ENCODE measurements at regions not wholly inside any gene's neighbourhood (a gene's known extent, or its start where the extent isn't known, plus 50 kb on each side); places are given as distances from the start of the nearest gene placed in this dataset.

GRCh38 chr5:63050916-63051315, 472.3 kb downstream of the LRRC70 start:
- H2BK15ac ChIP-seq (ENCODE audit: low read depth, low read length), result no peak overlapping the region
- no peak overlapping the region for H3K14ac ChIP-seq (replicated peaks; ENCODE audit: low read depth, low read length)
- H3K4me2 ChIP-seq (ENCODE audit: low read depth, low read length), result no peak overlapping the region
- H3K9ac ChIP-seq (ENCODE audit: low read depth, low read length), result no peak overlapping the region
- H3K4me1 ChIP-seq (ENCODE audit: control insufficient read depth, insufficient read depth, low read length), result no peaks in the 10 kb centered on the region
- ATAC-seq (ENCODE audit: low read depth), result no peak
- no peak overlapping the region for H2AK9ac ChIP-seq (replicated peaks; ENCODE audit: low read depth, low read length, poor library complexity)
- no peak overlapping the region for H3K4me3 ChIP-seq (ENCODE audit: insufficient read depth, low read depth, low read length)
- H3K27ac ChIP-seq (ENCODE audit: insufficient read depth, low read length), result no peak overlapping the region
- H3K18ac ChIP-seq (ENCODE audit: low read depth, low read length), result no peak overlapping the region
- no peaks in the 10 kb centered on the region for H3K27me3 ChIP-seq (ENCODE audit: control insufficient read depth, insufficient read depth, low read length)
- H4K20me1 ChIP-seq (ENCODE audit: insufficient read depth, low read length), result no peaks in the 10 kb centered on the region
- TF ChIP-seq CEBPB (IDR thresholded peaks at IDR 0.05; ENCODE audit: low read depth, low read length) (no peak), MAFK (IDR thresholded peaks at IDR 0.05; ENCODE audit: low read depth, low read length) (no peak), BHLHE40 (IDR thresholded peaks at IDR 0.05; ENCODE audit: low read depth, low read length) (no peak), RAD21 (IDR thresholded peaks at IDR 0.05; ENCODE audit: low read length) (no peak), MAZ (IDR thresholded peaks at IDR 0.05; ENCODE audit: borderline replicate concordance, low read depth, low read length) (no peak), RCOR1 (IDR thresholded peaks at IDR 0.05; ENCODE audit: insufficient replicate concordance, low read length) (no peak), ELK1 (IDR thresholded peaks at IDR 0.05; ENCODE audit: borderline replicate concordance, low read depth, low read length) (no peak), CHD1 (IDR thresholded peaks at IDR 0.05; ENCODE audit: low read depth, low read length) (no peak), FOS (IDR thresholded peaks at IDR 0.05; ENCODE audit: low read depth, low read length) (no peak), MXI1 (IDR thresholded peaks at IDR 0.05; ENCODE audit: borderline replicate concordance, low read depth, low read length) (no peak), NFE2L2 (IDR thresholded peaks at IDR 0.05; ENCODE audit: low read depth, low read length) (no peak), CTCF (conservative IDR thresholded peaks at IDR 0.05; ENCODE audit: low read depth, low read length) (no peak), RFX5 (IDR thresholded peaks at IDR 0.05; ENCODE audit: low read depth, low read length) (no peak), SMC3 (IDR thresholded peaks at IDR 0.05; ENCODE audit: low read depth, low read length) (no peak), POLR2A (IDR thresholded peaks at IDR 0.05; ENCODE audit: low read depth, low read length) (no peak)
- no peak overlapping the region for H4K5ac ChIP-seq (ENCODE audit: low read depth, low read length)
- H3K56ac ChIP-seq (ENCODE audit: extremely low read depth, insufficient read depth, low read length), result no peak overlapping the region
- no peak overlapping the region for H2BK120ac ChIP-seq (ENCODE audit: low read depth, low read length)
- no peaks in the 10 kb centered on the region for H3K9me1 ChIP-seq (ENCODE audit: insufficient read depth, low read length)
- dilution Hi-C loops (cut with HindIII; ENCODE audit: low sequenced_read_pairs, unreplicated experiment), result no loop called here
- peaks cover 6% of the 10 kb centered on the region for H3K9me3 ChIP-seq (ENCODE audit: control insufficient read depth, insufficient read depth, low read length)
- DNase-seq, result no peak
- H2AFZ ChIP-seq (replicated peaks; ENCODE audit: low read length, poor library complexity), result no peak overlapping the region
- ChIA-PET POLR2A (ENCODE audit: unreplicated experiment) (no interaction called here), CTCF (no interaction called here)
- no peak overlapping the region for H4K91ac ChIP-seq (ENCODE audit: insufficient read depth, low read depth, low read length)
- WGBS, 2 experiments (ENCODE audit: extremely low coverage in 2 of 2, insufficient read length in 1 of 2), result no CpG with 5 or more reads among the region's 2 CpGs
- in situ Hi-C loops (cut with MboI; ENCODE audit: low sequenced_read_pairs), result no loop called here
- no peak overlapping the region for H2BK5ac ChIP-seq (ENCODE audit: low read depth, low read length, poor library complexity, severe bottlenecking)
- H3K4ac ChIP-seq (ENCODE audit: low read depth, low read length), result no peak overlapping the region
- H2AK5ac ChIP-seq (ENCODE audit: low read depth, low read length), result no peak overlapping the region
- no TSS peak for BruUV-seq (replicated peaks)
- no peak overlapping the region for H4K8ac ChIP-seq (ENCODE audit: low read depth in 2 of 2, low read length in 2 of 2)
- H3K36me3 ChIP-seq (ENCODE audit: control insufficient read depth, insufficient read depth, low read length), result no peaks in the 10 kb centered on the region
- H3K79me1 ChIP-seq (ENCODE audit: low read depth in 1 of 2, low read length in 2 of 2), result no peaks in the 10 kb centered on the region
- intact Hi-C loops (cut with micrococcal nuclease), result no loop called here
- no peak overlapping the region for H2BK20ac ChIP-seq (ENCODE audit: low read depth, low read length)
- no peak overlapping the region for H3K23ac ChIP-seq (ENCODE audit: low read depth, low read length)

Data from IMR-90 (cell line).